Gastrocnemius medialis (tissue), 4 donors: ENCODE measurements at regions not wholly inside any gene's neighbourhood (a gene's known extent, or its start where the extent isn't known, plus 50 kb on each side); places are given as distances from the start of the nearest gene placed in this dataset.

ENCODE experiments used
- ATAC-seq, 2 donors: fragments of 150-250 bp; one replicate each; pipeline ENCODE4 v1.9.1; 2016
- DNase-seq, 2 donors: peaks; one replicate each; pipeline ENCODE4 v3.0.0-alpha.2; 2019
- H3K27ac ChIP-seq, 4 donors: fragments of 200-600 bp; sonication (generic); 1 replicate in 1 of 4; 2 replicates in 3 of 4; pipeline ENCODE4 v1.5.1; 2016 to 2018; ENCODE audit warnings: mild to moderate bottlenecking in 2 of 4, moderate library complexity in 1 of 4
- H3K27me3 ChIP-seq, 3 donors: fragments of 200-600 bp; sonication (generic) in 2 of 3; 1 replicate in 1 of 3; 2 replicates in 2 of 3; pipeline versions ENCODE4 v1.5.1 to v1.6.0; 2016 to 2019; ENCODE audit warnings: mild to moderate bottlenecking in 1 of 3, moderate library complexity in 1 of 3
- H3K36me3 ChIP-seq, 2 donors: fragments of 200-600 bp; sonication (generic) in 1 of 2; one replicate each; pipeline ENCODE4 v1.5.1; 2017 to 2018
- H3K4me1 ChIP-seq, 2 donors: fragments of 200-600 bp; sonication (generic) in 1 of 2; one replicate each; pipeline ENCODE4 v1.5.1; 2016 to 2017; ENCODE audit warnings: mild to moderate bottlenecking in 2 of 2
- H3K4me3 ChIP-seq, 4 donors: fragments of 200-600 bp; sonication (generic) in 3 of 4; 1 replicate in 1 of 4; 2 replicates in 3 of 4; pipeline ENCODE4 v1.5.1; 2016 to 2019; ENCODE audit warnings: mild to moderate bottlenecking in 2 of 4
- H3K9me3 ChIP-seq, 3 donors: fragments of 200-600 bp; sonication (generic) in 2 of 3; 1 replicate in 1 of 3; 2 replicates in 2 of 3; pipeline ENCODE4 v1.5.1; 2016 to 2019
- CTCF ChIP-seq, 5 experiments: fragments of 450-650 bp in 3 of 5; fragments of 200-600 bp in 2 of 5; sonication (generic) in 2 of 5; IDR thresholded peaks in 4 of 5; conservative IDR thresholded peaks in 1 of 5; 1 replicate in 4 of 5; 2 replicates in 1 of 5; pipeline ENCODE4 v1.5.1; 2016 to 2019; ENCODE audit warnings: antibody characterized with exemption in 5 of 5, mild to moderate bottlenecking in 3 of 5, moderate library complexity in 3 of 5
- POLR2A ChIP-seq, 2 donors: fragments of 450-650 bp; IDR thresholded peaks; one replicate each; pipeline ENCODE4 v1.6.1; 2017; ENCODE audit warnings: antibody characterized with exemption in 2 of 2, mild to moderate bottlenecking in 2 of 2, moderate library complexity in 2 of 2
- in situ Hi-C, 4 donors: fragments of 200-750 bp; cut with MboI; loops; one replicate each; pipeline versions ENCODE4 v1.15.0 to v1.8.0; 2017; ENCODE audit warnings: low sequenced_read_pairs in 4 of 4
- intact Hi-C: fragments of 100-400 bp; cut with DNase I; formaldehyde crosslinking; loops from one replicate; pipeline ENCODE4 v1.15.1; 2023; ENCODE audit warnings: low total_unique reads

GRCh38 chr2:226600802-226601201 is 198.8 kb downstream of the IRS1 start:
- ATAC-seq: no peak
- H3K9me3 ChIP-seq: no peaks in the 10 kb centered on the region
- no peak overlapping the region for H3K27ac ChIP-seq
- no peaks in the 10 kb centered on the region for H3K36me3 ChIP-seq
- TF ChIP-seq POLR2A (IDR thresholded peaks at IDR 0.05) (no peak), CTCF (IDR thresholded peaks at IDR 0.05 in 4 of 5, conservative IDR thresholded peaks at IDR 0.05 in 1 of 5) (no peak)
- H3K27me3 ChIP-seq: no peaks in the 10 kb centered on the region
- intact Hi-C loops: no loop called here
- no peak for DNase-seq
- no peak overlapping the region for H3K4me3 ChIP-seq
- in situ Hi-C loops: no loop called here
- peaks cover 18 to 23% of the 10 kb centered on the region in 2 donors for H3K4me1 ChIP-seq

- peaks cover 18 to 23% of the 10 kb centered on the region in 2 donors for H3K4me1 ChIP-seq
- DNase-seq: no peak
- in situ Hi-C loops (no loop called here), intact Hi-C loops (no loop called here)
- H3K9me3 ChIP-seq: no peaks in the 10 kb centered on the region
- ATAC-seq: no peak
- TF ChIP-seq CTCF (IDR thresholded peaks at IDR 0.05 in 4 of 5, conservative IDR thresholded peaks at IDR 0.05 in 1 of 5): no peak
- TF ChIP-seq POLR2A (IDR thresholded peaks at IDR 0.05): no peak
- no peak overlapping the region for H3K27ac ChIP-seq
- H3K36me3 ChIP-seq: no peaks in the 10 kb centered on the region
- H3K27me3 ChIP-seq: no peaks in the 10 kb centered on the region
- H3K4me3 ChIP-seq: no peak overlapping the region
Measured at GRCh38 chr2:226600184-226600583, 199.4 kb downstream of the IRS1 start.

- no peak for TF ChIP-seq POLR2A (IDR thresholded peaks at IDR 0.05)
- TF ChIP-seq CTCF (IDR thresholded peaks at IDR 0.05 in 4 of 5, conservative IDR thresholded peaks at IDR 0.05 in 1 of 5): no peak
- intact Hi-C loops (no loop called here), in situ Hi-C loops (no loop called here)
- Histone ChIP-seq H3K4me1 (no peaks in the 10 kb centered on the region), H3K4me3 (no peak overlapping the region), H3K27me3 (no peaks in the 10 kb centered on the region), H3K36me3 (no peaks in the 10 kb centered on the region), H3K27ac (no peak overlapping the region), H3K9me3 (no peaks in the 10 kb centered on the region)
- DNase-seq: no peak
- no peak for ATAC-seq
Measured at GRCh38 chr2:226589043-226589442, 210.6 kb downstream of the IRS1 start.

GRCh38 chr2:226585130-226585561 is 214.5 kb downstream of the IRS1 start:
- DNase-seq (no peak), ATAC-seq (no peak)
- TF ChIP-seq POLR2A (IDR thresholded peaks at IDR 0.05) (no peak), CTCF (IDR thresholded peaks at IDR 0.05 in 4 of 5, conservative IDR thresholded peaks at IDR 0.05 in 1 of 5) (no peak)
- Histone ChIP-seq H3K4me1 (no peaks in the 10 kb centered on the region), H3K36me3 (no peaks in the 10 kb centered on the region), H3K27me3 (no peaks in the 10 kb centered on the region), H3K9me3 (no peaks in the 10 kb centered on the region), H3K4me3 (no peak overlapping the region), H3K27ac (no peak overlapping the region)
- intact Hi-C loops (no loop called here), in situ Hi-C loops (no loop called here)

GRCh38 chr2:226584518-226585055 is 215.0 kb downstream of the IRS1 start:
- in situ Hi-C loops (no loop called here), intact Hi-C loops (no loop called here)
- TF ChIP-seq POLR2A (IDR thresholded peaks at IDR 0.05): no peak
- no peak for TF ChIP-seq CTCF (IDR thresholded peaks at IDR 0.05 in 4 of 5, conservative IDR thresholded peaks at IDR 0.05 in 1 of 5)
- Histone ChIP-seq H3K27me3 (no peaks in the 10 kb centered on the region), H3K27ac (no peak overlapping the region), H3K36me3 (no peaks in the 10 kb centered on the region), H3K9me3 (no peaks in the 10 kb centered on the region), H3K4me1 (peaks cover 0 to under 1% of the 10 kb centered on the region in 2 donors), H3K4me3 (no peak overlapping the region)
- ATAC-seq: no peak
- DNase-seq: no peak
